HCT116 (cell line): ENCODE measurements at regions not wholly inside any gene's neighbourhood (a gene's known extent, or its start where the extent isn't known, plus 50 kb on each side); places are given as distances from the start of the nearest gene placed in this dataset.

Source experiments
- ATAC-seq: fragments of 200-7000 bp; cut with Tn5 transposase; 2 replicates; pipeline ENCODE4 v1.9.1; 2020; ENCODE audit warnings: mild to moderate bottlenecking, moderate library complexity
- BruUV-seq: library from RNA; stranded (reverse); fragments of 400-500 nt; replicated peaks from 2 replicates; lab custom pipeline; 2021; lab: Mats Ljungman, UMichigan
- CTCF ChIA-PET: fragments of 300-600 bp; sonication (Branson Sonifier 250); formaldehyde crosslinking; loops from one replicate; lab custom pipeline; 2021; ENCODE audit warnings: antibody characterized with exemption; lab: Charles Lee
- POLR2A ChIA-PET: fragments of 300-600, 350-600 bp; sonication (Branson Sonifier 250); formaldehyde crosslinking; loops from one replicate; lab custom pipeline; 2021; ENCODE audit warnings: antibody characterized with exemption; lab: Charles Lee
- RAD21 ChIA-PET, 2 experiments: fragments of 300-600 bp; sonication (Branson Sonifier 250); formaldehyde crosslinking; loops; one replicate each; lab custom pipeline; 2023; ENCODE audit warnings: low total read pairs in 2 of 2; ENCODE audit not compliant: uncharacterized antibody in 2 of 2, unreplicated experiment in 2 of 2, low non-redundant PET in 1 of 2; lab: Charles Lee
- DNase-seq: peaks from one replicate; pipeline ENCODE4 v3.0.0-alpha.2; 2010; ENCODE audit warnings: low read depth, low spot score
- H2AFZ ChIP-seq: fragments of 200-600 bp; shearing (Covaris generic), sonication (generic); 2 replicates; pipeline ENCODE4 v1.6.1; 2017; ENCODE audit warnings: low read depth, mixed run types, mixed read lengths, antibody characterized with exemption, low read length; ENCODE audit not compliant: poor library complexity, severe bottlenecking
- H3K27ac ChIP-seq: 2 replicates; pipeline ENCODE4 v1.5.1; 2012; ENCODE audit warnings: low read depth, low read length
- H3K27me3 ChIP-seq: fragments of 200-600 bp; sonication (generic); 2 replicates; pipeline ENCODE4 v1.6.1; 2016; ENCODE audit warnings: mixed run types, low read length, mixed read lengths; ENCODE audit not compliant: insufficient read depth
- H3K36me3 ChIP-seq, 2 experiments: fragments of 200-500 bp in 1 of 2; fragments of 200-600 bp in 1 of 2; sonication (Bioruptor generic) in 1 of 2; sonication (generic) in 1 of 2; 2 replicates each; pipeline versions ENCODE4 v1.5.1 to v1.6.1; 2014 to 2016; ENCODE audit warnings: low read length in 2 of 2, inconsistent platforms in 1 of 2, mixed read lengths in 1 of 2, mixed run types in 1 of 2; ENCODE audit not compliant: insufficient read depth in 2 of 2, control insufficient read depth in 1 of 2
- H3K4me1 ChIP-seq, 2 experiments: fragments of 200-600 bp in 1 of 2; sonication (generic) in 1 of 2; 2 replicates each; pipeline versions ENCODE4 v1.5.1 to v1.6.1; 2012 to 2017; ENCODE audit warnings: low read length in 2 of 2, inconsistent platforms in 1 of 2, mild to moderate bottlenecking in 1 of 2, mixed read lengths in 1 of 2, mixed run types in 1 of 2, moderate library complexity in 1 of 2; ENCODE audit not compliant: insufficient read depth in 2 of 2, control insufficient read depth in 1 of 2
- H3K4me2 ChIP-seq: fragments of 200-600 bp; sonication (generic); 2 replicates; pipeline ENCODE4 v1.6.1; 2017; ENCODE audit warnings: mixed run types, low read length, mixed read lengths
- H3K4me3 ChIP-seq, 2 experiments: fragments of 200-600 bp in 1 of 2; sonication (generic) in 1 of 2; replicated peaks in 1 of 2; 2 replicates each; pipeline ENCODE4 v1.5.1; 2011 to 2016; ENCODE audit warnings: low read length in 2 of 2, control low read depth in 1 of 2, low read depth in 1 of 2, mild to moderate bottlenecking in 1 of 2, mixed read lengths in 1 of 2, mixed run types in 1 of 2
- H3K79me2 ChIP-seq: fragments of 200-600 bp; sonication (generic); 2 replicates; pipeline ENCODE4 v1.6.1; 2017; ENCODE audit warnings: mild to moderate bottlenecking, mixed run types, low read length, moderate library complexity, mixed read lengths; ENCODE audit not compliant: insufficient read depth
- H3K9ac ChIP-seq: fragments of 200-600 bp; sonication (generic); 2 replicates; pipeline ENCODE4 v1.6.1; 2016; ENCODE audit warnings: low read length, mixed read lengths
- H3K9me2 ChIP-seq: fragments of 200-600 bp; sonication (generic), shearing (Covaris generic); 2 replicates; pipeline ENCODE4 v1.6.1; 2017; ENCODE audit warnings: mixed run types, mild to moderate bottlenecking, moderate library complexity; ENCODE audit not compliant: insufficient read depth
- H3K9me3 ChIP-seq, 2 experiments: fragments of 200-500 bp in 1 of 2; fragments of 200-600 bp in 1 of 2; sonication (Bioruptor generic) in 1 of 2; sonication (generic) in 1 of 2; 2 replicates each; pipeline ENCODE4 v1.6.1; 2014 to 2017; ENCODE audit warnings: low read length in 2 of 2, mixed read lengths in 2 of 2, inconsistent platforms in 1 of 2, low read depth in 1 of 2, mild to moderate bottlenecking in 1 of 2, mixed run types in 1 of 2, moderate library complexity in 1 of 2; ENCODE audit not compliant: control insufficient read depth in 1 of 2, insufficient read depth in 1 of 2
- H4K20me1 ChIP-seq: fragments of 200-600 bp; sonication (generic), shearing (Covaris generic); 2 replicates; pipeline ENCODE4 v1.6.1; 2017; ENCODE audit warnings: mixed run types, mild to moderate bottlenecking, moderate library complexity; ENCODE audit not compliant: insufficient read depth
- CBX3 ChIP-seq: IDR thresholded peaks from 2 replicates; pipeline ENCODE4 v1.6.1; 2012; ENCODE audit warnings: low read depth
- EZH2phosphoT487 ChIP-seq: fragments of 200-600 bp; IDR thresholded peaks from 2 replicates; pipeline ENCODE4 v1.6.1; 2018; ENCODE audit warnings: antibody characterized with exemption, borderline replicate concordance
- FOSL1 ChIP-seq: IDR thresholded peaks from 2 replicates; pipeline ENCODE4 v1.6.1; 2012; ENCODE audit warnings: low read depth
- POLR2AphosphoS5 ChIP-seq: IDR thresholded peaks from 2 replicates; pipeline ENCODE4 v1.6.1; 2011; ENCODE audit warnings: mild to moderate bottlenecking, low read depth, low read length, moderate library complexity
- REST ChIP-seq: IDR thresholded peaks from 2 replicates; pipeline ENCODE4 v1.6.1; 2012; ENCODE audit warnings: low read depth
- SIN3A ChIP-seq: IDR thresholded peaks from 2 replicates; pipeline ENCODE4 v1.6.1; 2012; ENCODE audit warnings: low read depth
- SRF ChIP-seq: IDR thresholded peaks from 2 replicates; pipeline ENCODE4 v1.6.1; 2012; ENCODE audit warnings: low read depth
- YY1 ChIP-seq: IDR thresholded peaks from 2 replicates; pipeline ENCODE4 v1.6.1; 2011; ENCODE audit warnings: low read length, low read depth, moderate library complexity, mild to moderate bottlenecking; ENCODE audit not compliant: insufficient replicate concordance; ENCODE audit errors: extremely low read depth
- ZNF274 ChIP-seq: fragments of 200-500 bp; sonication (Bioruptor generic); IDR thresholded peaks from 2 replicates; pipeline ENCODE4 v1.6.1; 2014; ENCODE audit warnings: mild to moderate bottlenecking, low read depth, low read length, inconsistent platforms
- intact Hi-C: fragments of 100-400 bp; cut with micrococcal nuclease; formaldehyde crosslinking; loops from 2 replicates; pipeline ENCODE4 v1.10.0; 2022

GRCh38 chr1:99365141-99365540 lies 100.8 kb downstream of the PLPPR4 start:
- intact Hi-C loops: no loop called here
- Histone ChIP-seq H3K9ac (no peak overlapping the region), H3K9me2 (no peaks in the 10 kb centered on the region), H3K27ac (no peak overlapping the region), H3K4me2 (no peak overlapping the region), H2AFZ (no peak overlapping the region), H3K4me3 (no peak overlapping the region), H3K27me3 (no peaks in the 10 kb centered on the region), H4K20me1 (no peaks in the 10 kb centered on the region), H3K36me3 (no peaks in the 10 kb centered on the region), H3K9me3 (no peaks in the 10 kb centered on the region), H3K4me1 (no peaks in the 10 kb centered on the region), H3K79me2 (no peaks in the 10 kb centered on the region)
- DNase-seq (no peak), ATAC-seq (no peak)
- RAD21 ChIA-PET: no interaction called here
- POLR2A ChIA-PET: no interaction called here
- TF ChIP-seq CBX3 (no peak), REST (no peak), SRF (no peak), POLR2AphosphoS5 (no peak), SIN3A (no peak), FOSL1 (no peak), EZH2phosphoT487 (no peak), ZNF274 (no peak), YY1 (no peak)
- BruUV-seq: no TSS peak
- CTCF ChIA-PET: no interaction called here
